SK-N-SH treated with all-trans-retinoic acid at 6 μM for 48 hours (cell line): ENCODE measurements at regions not wholly inside any gene's neighbourhood (a gene's known extent, or its start where the extent isn't known, plus 50 kb on each side); places are given as distances from the start of the nearest gene placed in this dataset.

Experiments
- ARNTL ChIP-seq: fragments of 450-650 bp; formaldehyde crosslinking; IDR thresholded peaks from 2 replicates; pipeline ENCODE4 v1.5.0; 2020; ENCODE audit warnings: low read depth, mild to moderate bottlenecking, moderate library complexity, borderline replicate concordance
- CREB5 ChIP-seq: fragments of 250-450 bp; sonication (Bioruptor Pico); IDR thresholded peaks from 2 replicates; pipeline ENCODE4 v1.5.1; 2020; ENCODE audit warnings: low read depth, mild to moderate bottlenecking, moderate library complexity
- CSDC2 ChIP-seq: fragments of 250-450 bp; sonication (Bioruptor Pico); IDR thresholded peaks from 2 replicates; pipeline ENCODE4 v1.5.0; 2020; ENCODE audit warnings: mild to moderate bottlenecking, moderate library complexity
- GLIS3 ChIP-seq: fragments of 250-450 bp; sonication (Bioruptor Pico); IDR thresholded peaks from 2 replicates; pipeline ENCODE4 v1.5.0; 2020; ENCODE audit warnings: mild to moderate bottlenecking, moderate library complexity
- OSR1 ChIP-seq: fragments of 250-450 bp; sonication (Bioruptor Pico); IDR thresholded peaks from 2 replicates; pipeline ENCODE4 v1.8.0; 2022; ENCODE audit warnings: moderate library complexity, mild to moderate bottlenecking, inconsistent platforms
- PATZ1 ChIP-seq: fragments of 250-450 bp; sonication (Bioruptor Pico); IDR thresholded peaks from 2 replicates; pipeline ENCODE4 v1.8.0; 2020; ENCODE audit warnings: mild to moderate bottlenecking, moderate library complexity, borderline replicate concordance
- RARB ChIP-seq: fragments of 250-450 bp; sonication (Bioruptor Pico); IDR thresholded peaks from 2 replicates; pipeline ENCODE4 v1.8.0; 2021; ENCODE audit warnings: mild to moderate bottlenecking, moderate library complexity
- SNAI2 ChIP-seq: fragments of 250-450 bp; sonication (Bioruptor Pico); IDR thresholded peaks from 2 replicates; pipeline ENCODE4 v1.5.0; 2020; ENCODE audit warnings: mild to moderate bottlenecking, moderate library complexity
- TCF4 ChIP-seq: fragments of 250-450 bp; sonication (Bioruptor Pico); IDR thresholded peaks from 2 replicates; pipeline ENCODE4 v1.8.0; 2021; ENCODE audit warnings: mild to moderate bottlenecking, moderate library complexity, borderline replicate concordance
- ZC3H10 ChIP-seq: fragments of 250-450 bp; sonication (Bioruptor Pico); IDR thresholded peaks from 2 replicates; pipeline ENCODE4 v1.5.1; 2021; ENCODE audit warnings: mild to moderate bottlenecking, moderate library complexity
- ZFP3 ChIP-seq: fragments of 250-450 bp; sonication (Bioruptor Pico); IDR thresholded peaks from 2 replicates; pipeline ENCODE4 v1.5.0; 2020; ENCODE audit warnings: mild to moderate bottlenecking, moderate library complexity
- ZFP30 ChIP-seq: fragments of 450-650 bp; formaldehyde crosslinking; IDR thresholded peaks from 2 replicates; pipeline ENCODE4 v1.5.0; 2022; ENCODE audit warnings: mild to moderate bottlenecking, moderate library complexity
- ZNF565 ChIP-seq: fragments of 450-650 bp; formaldehyde crosslinking; conservative IDR thresholded peaks from 2 replicates; pipeline ENCODE4 v1.5.0; 2020; ENCODE audit warnings: low read depth, mild to moderate bottlenecking, moderate library complexity

- TF ChIP-seq ARNTL (CRISPR knock-in tag), result no peak
- TF ChIP-seq CREB5 (CRISPR knock-in tag), result no peak
- TF ChIP-seq ZFP3, result no peak
- no peak for TF ChIP-seq PATZ1 (CRISPR knock-in tag)
- no peak for TF ChIP-seq ZNF565
- TF ChIP-seq SNAI2, result no peak
- no peak for TF ChIP-seq CSDC2 (CRISPR knock-in tag)
- TF ChIP-seq ZFP30 (CRISPR knock-in tag), result no peak
- no peak for TF ChIP-seq TCF4
- no peak for TF ChIP-seq RARB (CRISPR knock-in tag)
- TF ChIP-seq GLIS3, result no peak
- TF ChIP-seq ZC3H10 (CRISPR knock-in tag), result no peak
- TF ChIP-seq OSR1 (CRISPR knock-in tag), result no peak
These were observed 346.5 kb downstream of the C16orf95 start for GRCh38 chr16:86970726-86971125.
